ENCODE measurements at regions not wholly inside any gene's neighbourhood (a gene's known extent, or its start where the extent isn't known, plus 50 kb on each side); places are given as distances from the start of the nearest gene placed in this dataset.
"Not testable (repeated sequence)": the region's sequence is repeated elsewhere in the genome, so short reads cannot be mapped to it uniquely, and the experiment has no call there.

- no peak for TF ChIP-seq CTCF (IDR thresholded peaks at IDR 0.05; ENCODE audit: control extremely low read depth, extremely low read depth, low read depth, missing control alignments)
- CTCF ChIA-PET, result interaction anchor here (1.1 to 1.8 kb wide), 2 partner anchors 12 to 17 kb away, joined by 3 to 4 read pairs; no protein-coding TSS in a partner anchor
- no peak for DNase-seq (ENCODE audit: extremely low spot score)
- POLR2A ChIA-PET, result no interaction called here
Observed at GRCh38 chr15:26126819-26127387, 263.8 kb upstream of the ATP10A start.

GRCh38 chr15:26126070-26126469 lies 262.9 kb upstream of the ATP10A start:
- no peak for TF ChIP-seq CTCF (IDR thresholded peaks at IDR 0.05; ENCODE audit: control extremely low read depth, extremely low read depth, low read depth, missing control alignments)
- ChIA-PET CTCF (no interaction called here), POLR2A (no interaction called here)
- no peak for DNase-seq (ENCODE audit: extremely low spot score)

- DNase-seq (ENCODE audit: extremely low spot score), result no peak
- ChIA-PET CTCF (no interaction called here), POLR2A (no interaction called here)
- no peak for TF ChIP-seq CTCF (IDR thresholded peaks at IDR 0.05; ENCODE audit: control extremely low read depth, extremely low read depth, low read depth, missing control alignments)
Observed at GRCh38 chr15:26125664-26126063, 262.5 kb upstream of the ATP10A start.

- ChIA-PET CTCF (no interaction called here), POLR2A (no interaction called here)
- DNase-seq (ENCODE audit: extremely low spot score), result no peak
- TF ChIP-seq CTCF (IDR thresholded peaks at IDR 0.05; ENCODE audit: control extremely low read depth, extremely low read depth, low read depth, missing control alignments), result no peak
Observed at GRCh38 chr15:26119322-26119721, 256.2 kb upstream of the ATP10A start.

DNA sequence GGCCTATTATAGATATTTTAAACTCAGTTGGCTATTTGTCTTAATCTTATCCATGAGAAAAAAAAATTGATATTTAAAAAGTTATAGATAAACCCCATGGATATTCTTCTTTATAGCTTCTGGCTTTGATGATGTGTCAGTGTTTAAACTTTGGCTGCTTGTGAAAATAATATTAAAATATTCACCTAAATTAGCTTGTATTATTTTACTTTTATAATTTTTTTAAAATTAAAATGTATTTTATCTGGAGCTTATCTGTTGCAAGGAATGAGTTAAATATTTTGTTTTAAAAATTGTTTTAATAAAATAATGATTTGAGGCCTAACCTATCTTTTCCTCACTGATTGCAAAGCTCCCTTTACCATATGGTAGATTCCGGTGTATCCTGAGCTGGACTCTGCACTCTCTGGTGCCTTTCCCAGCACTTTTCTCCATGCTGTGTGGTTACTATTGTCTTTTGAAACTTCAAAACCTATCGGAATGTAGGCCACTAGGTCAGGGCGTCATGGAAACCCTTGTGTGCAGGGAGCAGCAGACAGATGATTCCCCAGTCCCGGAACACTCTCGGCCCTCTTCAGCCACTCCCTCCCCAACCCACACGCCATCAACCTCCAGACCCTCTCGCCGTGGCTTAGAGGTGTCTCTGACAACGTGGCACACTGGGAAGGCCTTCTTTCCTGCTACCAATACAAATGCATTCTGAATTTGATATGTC lies 252.3 kb upstream of the ATP10A start:
- CTCF ChIA-PET, result interaction anchor here (1.3 kb wide), 1 partner anchor 12 kb away, joined by 3 read pairs; no protein-coding TSS in a partner anchor
- no peak for TF ChIP-seq CTCF (IDR thresholded peaks at IDR 0.05; ENCODE audit: control extremely low read depth, extremely low read depth, low read depth, missing control alignments)
- DNase-seq (ENCODE audit: extremely low spot score), result no peak
- POLR2A ChIA-PET, result no interaction called here

- POLR2A ChIA-PET; DNase-seq (ENCODE audit: extremely low spot score): not testable (repeated sequence)
- CTCF ChIA-PET, result interaction anchor here (1.3 kb wide), 1 partner anchor 13 kb away, joined by 3 read pairs; no protein-coding TSS in a partner anchor
Observed at GRCh38 chr15:26114128-26114527, 251.0 kb upstream of the ATP10A start.

- CTCF ChIA-PET, result no interaction called here
- no peak for TF ChIP-seq CTCF (IDR thresholded peaks at IDR 0.05; ENCODE audit: control extremely low read depth, extremely low read depth, low read depth, missing control alignments)
- DNase-seq (ENCODE audit: extremely low spot score), result no peak
- POLR2A ChIA-PET, result no interaction called here
Observed at GRCh38 chr15:26113296-26113695, 250.2 kb upstream of the ATP10A start.
